ENCODE measurements at regions not wholly inside any gene's neighbourhood (a gene's known extent, or its start where the extent isn't known, plus 50 kb on each side); places are given as distances from the start of the nearest gene placed in this dataset.

DNA sequence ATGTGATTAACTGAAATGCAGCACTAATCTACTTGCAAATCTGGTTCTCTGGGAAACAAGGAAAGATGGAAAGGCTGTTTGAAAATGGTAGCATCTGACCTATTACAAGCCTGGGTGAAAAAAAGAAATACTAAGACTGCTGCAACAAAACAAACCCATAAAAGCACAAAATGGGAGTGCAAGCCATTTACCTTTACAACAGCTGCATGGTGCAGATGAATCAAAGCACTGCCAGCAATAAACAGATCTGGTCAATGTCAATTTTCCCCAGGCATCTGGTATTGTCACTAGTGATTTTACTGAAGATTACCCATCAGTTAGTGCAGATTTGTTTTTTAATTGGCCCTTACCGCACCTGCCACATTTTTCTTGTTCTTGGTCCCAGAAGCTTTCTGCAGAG lies 1341.7 kb downstream of the PLA2G4A start:
- TF ChIP-seq, protein P1, sequence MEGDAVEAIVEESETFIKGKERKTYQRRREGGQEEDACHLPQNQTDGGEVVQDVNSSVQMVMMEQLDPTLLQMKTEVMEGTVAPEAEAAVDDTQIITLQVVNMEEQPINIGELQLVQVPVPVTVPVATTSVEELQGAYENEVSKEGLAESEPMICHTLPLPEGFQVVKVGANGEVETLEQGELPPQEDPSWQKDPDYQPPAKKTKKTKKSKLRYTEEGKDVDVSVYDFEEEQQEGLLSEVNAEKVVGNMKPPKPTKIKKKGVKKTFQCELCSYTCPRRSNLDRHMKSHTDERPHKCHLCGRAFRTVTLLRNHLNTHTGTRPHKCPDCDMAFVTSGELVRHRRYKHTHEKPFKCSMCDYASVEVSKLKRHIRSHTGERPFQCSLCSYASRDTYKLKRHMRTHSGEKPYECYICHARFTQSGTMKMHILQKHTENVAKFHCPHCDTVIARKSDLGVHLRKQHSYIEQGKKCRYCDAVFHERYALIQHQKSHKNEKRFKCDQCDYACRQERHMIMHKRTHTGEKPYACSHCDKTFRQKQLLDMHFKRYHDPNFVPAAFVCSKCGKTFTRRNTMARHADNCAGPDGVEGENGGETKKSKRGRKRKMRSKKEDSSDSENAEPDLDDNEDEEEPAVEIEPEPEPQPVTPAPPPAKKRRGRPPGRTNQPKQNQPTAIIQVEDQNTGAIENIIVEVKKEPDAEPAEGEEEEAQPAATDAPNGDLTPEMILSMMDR (IDR thresholded peaks at IDR 0.05), result no peak
- TF ChIP-seq ZFX (IDR thresholded peaks at IDR 0.05; ENCODE audit: borderline replicate concordance), result no peak

Measured in 22Rv1 (cell line).